ENCODE measurements at regions not wholly inside any gene's neighbourhood (a gene's known extent, or its start where the extent isn't known, plus 50 kb on each side); places are given as distances from the start of the nearest gene placed in this dataset.

DNA sequence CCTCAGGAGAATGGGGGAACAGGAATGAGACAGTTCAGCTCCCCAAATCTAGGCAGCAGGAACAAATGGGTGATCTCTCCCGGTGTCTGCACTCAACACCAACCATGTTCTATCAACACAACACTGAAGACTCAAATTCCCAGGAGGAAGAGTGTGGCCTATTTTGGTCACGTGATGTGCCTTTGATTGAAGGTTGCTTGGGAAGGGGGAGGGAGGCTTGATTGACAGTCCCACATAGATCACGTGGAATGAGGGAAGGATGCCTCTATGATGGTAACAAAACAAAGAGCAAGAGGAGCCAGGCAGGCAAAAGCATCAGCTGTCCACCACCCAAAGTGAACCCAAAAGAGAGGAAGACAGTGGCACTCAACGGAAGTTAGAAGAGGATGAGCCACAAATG, 364.8 kb downstream of the KIF16B start:
- no peak overlapping the region for H3K4me3 ChIP-seq
- no peak for DNase-seq
- H3K27me3 ChIP-seq (ENCODE audit: control insufficient read depth in 3 of 3, insufficient read depth in 3 of 3, low read length in 2 of 3), result no peaks in the 10 kb centered on the region
- TF ChIP-seq, protein P1, sequence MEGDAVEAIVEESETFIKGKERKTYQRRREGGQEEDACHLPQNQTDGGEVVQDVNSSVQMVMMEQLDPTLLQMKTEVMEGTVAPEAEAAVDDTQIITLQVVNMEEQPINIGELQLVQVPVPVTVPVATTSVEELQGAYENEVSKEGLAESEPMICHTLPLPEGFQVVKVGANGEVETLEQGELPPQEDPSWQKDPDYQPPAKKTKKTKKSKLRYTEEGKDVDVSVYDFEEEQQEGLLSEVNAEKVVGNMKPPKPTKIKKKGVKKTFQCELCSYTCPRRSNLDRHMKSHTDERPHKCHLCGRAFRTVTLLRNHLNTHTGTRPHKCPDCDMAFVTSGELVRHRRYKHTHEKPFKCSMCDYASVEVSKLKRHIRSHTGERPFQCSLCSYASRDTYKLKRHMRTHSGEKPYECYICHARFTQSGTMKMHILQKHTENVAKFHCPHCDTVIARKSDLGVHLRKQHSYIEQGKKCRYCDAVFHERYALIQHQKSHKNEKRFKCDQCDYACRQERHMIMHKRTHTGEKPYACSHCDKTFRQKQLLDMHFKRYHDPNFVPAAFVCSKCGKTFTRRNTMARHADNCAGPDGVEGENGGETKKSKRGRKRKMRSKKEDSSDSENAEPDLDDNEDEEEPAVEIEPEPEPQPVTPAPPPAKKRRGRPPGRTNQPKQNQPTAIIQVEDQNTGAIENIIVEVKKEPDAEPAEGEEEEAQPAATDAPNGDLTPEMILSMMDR (IDR thresholded peaks at IDR 0.05; ENCODE audit: control extremely low read depth, extremely low read depth), result no peak
- H3K36me3 ChIP-seq (ENCODE audit: control insufficient read depth in 4 of 4, insufficient read depth in 4 of 4, low read length in 4 of 4), result no peaks in the 10 kb centered on the region
- ATAC-seq (ENCODE audit: insufficient read depth, low FRiP score), result no peak
- H3K9me3 ChIP-seq (ENCODE audit: control insufficient read depth in 4 of 4, insufficient read depth in 3 of 4, low read length in 3 of 4), result peaks cover 0 to 3% (median 0%) of the 10 kb centered on the region in 4 donors
- H3K4me1 ChIP-seq (ENCODE audit: control insufficient read depth in 5 of 5, insufficient read depth in 5 of 5, low read length in 5 of 5), result peaks cover 0 to 10% (median 0%) of the 10 kb centered on the region in 5 donors
- H3K27ac ChIP-seq (ENCODE audit: low read depth in 1 of 2, low read length in 1 of 2), result no peak overlapping the region
- 90 to 92% methylated on average over 4 of the region's 4 CpGs for WGBS, 2 donors
- no peak overlapping the region for H3K9ac ChIP-seq (ENCODE audit: insufficient read depth in 1 of 2, low read length in 2 of 2)

DNA sequence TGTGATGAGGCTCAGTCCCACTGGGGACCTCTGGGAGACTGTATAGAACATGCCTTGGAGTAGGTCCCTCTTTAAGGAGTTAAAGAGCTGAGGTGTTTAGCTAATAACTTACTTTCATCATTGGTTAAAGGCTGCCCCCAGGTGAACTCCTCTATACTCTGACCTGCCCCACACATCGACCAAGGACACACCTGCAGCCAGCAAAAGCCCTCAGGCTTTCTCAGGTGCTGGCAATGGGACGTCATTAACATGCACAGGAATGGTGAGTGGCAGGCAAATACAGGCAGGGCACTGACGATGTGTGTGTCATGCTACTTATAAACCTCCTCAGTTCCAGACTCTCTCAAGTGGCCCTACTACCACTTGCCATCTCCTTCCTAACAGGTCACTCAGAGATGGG, 366.4 kb downstream of the KIF16B start:
- H3K9ac ChIP-seq (ENCODE audit: insufficient read depth in 1 of 2, low read length in 2 of 2), result no peak overlapping the region
- peaks cover 0 to 3% (median 0%) of the 10 kb centered on the region in 4 donors for H3K9me3 ChIP-seq (ENCODE audit: control insufficient read depth in 4 of 4, insufficient read depth in 3 of 4, low read length in 3 of 4)
- ATAC-seq (ENCODE audit: insufficient read depth, low FRiP score) (peak; percentile 36), DNase-seq (no peak)
- H3K4me3 ChIP-seq, result no peak overlapping the region
- H3K36me3 ChIP-seq (ENCODE audit: control insufficient read depth in 4 of 4, insufficient read depth in 4 of 4, low read length in 4 of 4), result no peaks in the 10 kb centered on the region
- H3K27ac ChIP-seq (ENCODE audit: low read depth in 1 of 2, low read length in 1 of 2), result no peak overlapping the region
- 58 to 74% methylated on average over 3 of the region's 3 CpGs for WGBS, 2 donors
- H3K4me1 ChIP-seq (ENCODE audit: control insufficient read depth in 5 of 5, insufficient read depth in 5 of 5, low read length in 5 of 5), result peaks cover 0 to 10% (median 0%) of the 10 kb centered on the region in 5 donors
- TF ChIP-seq, protein P1 (IDR thresholded peaks at IDR 0.05; ENCODE audit: control extremely low read depth, extremely low read depth), result no peak
- no peaks in the 10 kb centered on the region for H3K27me3 ChIP-seq (ENCODE audit: control insufficient read depth in 3 of 3, insufficient read depth in 3 of 3, low read length in 2 of 3)

DNA sequence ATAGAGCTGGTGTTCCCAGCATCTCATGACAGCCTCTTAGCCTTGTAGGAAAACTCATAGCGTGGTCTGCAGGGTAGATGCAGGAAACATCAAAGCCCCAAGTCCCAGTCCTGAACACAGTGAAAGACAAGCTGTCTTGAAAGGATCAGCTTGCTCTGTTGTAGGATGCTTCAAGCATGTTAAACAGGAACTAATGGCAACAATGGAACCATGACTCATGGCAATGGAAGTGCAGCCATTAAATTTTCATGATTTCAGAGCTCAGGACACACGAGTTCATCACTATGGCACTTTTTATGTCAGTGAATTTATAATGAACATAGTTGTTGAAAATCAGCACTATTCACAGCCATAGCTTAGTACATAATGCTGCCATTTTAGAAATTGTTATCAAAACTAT, 367.7 kb downstream of the KIF16B start:
- H3K36me3 ChIP-seq (ENCODE audit: control insufficient read depth in 4 of 4, insufficient read depth in 4 of 4, low read length in 4 of 4), result no peaks in the 10 kb centered on the region
- no peak overlapping the region for H3K27ac ChIP-seq (ENCODE audit: low read depth in 1 of 2, low read length in 1 of 2)
- H3K4me3 ChIP-seq, result no peak overlapping the region
- DNase-seq (no peak), ATAC-seq (ENCODE audit: insufficient read depth, low FRiP score) (no peak)
- no peak overlapping the region for H3K9ac ChIP-seq (ENCODE audit: insufficient read depth in 1 of 2, low read length in 2 of 2)
- TF ChIP-seq, protein P1 (IDR thresholded peaks at IDR 0.05; ENCODE audit: control extremely low read depth, extremely low read depth), result no peak
- no peaks in the 10 kb centered on the region for H3K27me3 ChIP-seq (ENCODE audit: control insufficient read depth in 3 of 3, insufficient read depth in 3 of 3, low read length in 2 of 3)
- H3K4me1 ChIP-seq (ENCODE audit: control insufficient read depth in 5 of 5, insufficient read depth in 5 of 5, low read length in 5 of 5), result peaks cover 0 to 7% (median 0%) of the 10 kb centered on the region in 5 donors
- WGBS, 2 donors, result 86 to 91% methylated on average over 2 of the region's 2 CpGs
- peaks cover 0 to 3% (median 0%) of the 10 kb centered on the region in 4 donors for H3K9me3 ChIP-seq (ENCODE audit: control insufficient read depth in 4 of 4, insufficient read depth in 3 of 4, low read length in 3 of 4)

DNA sequence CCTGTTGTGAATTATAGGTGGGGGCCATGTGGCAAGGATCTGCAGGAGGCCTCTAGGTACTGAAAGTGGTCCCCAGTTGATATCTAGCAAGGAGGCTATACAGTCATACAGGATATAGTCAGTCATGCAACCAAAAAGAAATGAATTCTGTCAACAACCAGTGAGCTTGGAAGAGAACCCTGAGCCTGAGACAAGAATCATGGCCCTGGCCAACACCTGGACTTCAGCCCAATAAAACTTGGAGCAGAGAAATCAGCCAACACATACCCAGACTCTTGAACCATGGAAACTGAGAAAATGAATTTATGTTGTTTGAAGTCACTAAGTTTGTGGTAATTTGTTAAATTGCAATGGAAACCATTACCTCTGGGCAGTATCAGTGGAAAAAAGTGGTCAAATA, 370.2 kb downstream of the KIF16B start:
- no peaks in the 10 kb centered on the region for H3K4me1 ChIP-seq (ENCODE audit: control insufficient read depth in 5 of 5, insufficient read depth in 5 of 5, low read length in 5 of 5)
- no peaks in the 10 kb centered on the region for H3K36me3 ChIP-seq (ENCODE audit: control insufficient read depth in 4 of 4, insufficient read depth in 4 of 4, low read length in 4 of 4)
- ATAC-seq (ENCODE audit: insufficient read depth, low FRiP score), result no peak
- H3K27ac ChIP-seq (ENCODE audit: low read depth in 1 of 2, low read length in 1 of 2), result no peak overlapping the region
- no peaks in the 10 kb centered on the region for H3K27me3 ChIP-seq (ENCODE audit: control insufficient read depth in 3 of 3, insufficient read depth in 3 of 3, low read length in 2 of 3)
- no peak overlapping the region for H3K4me3 ChIP-seq
- H3K9me3 ChIP-seq (ENCODE audit: control insufficient read depth in 4 of 4, insufficient read depth in 3 of 4, low read length in 3 of 4), result peaks cover 0 to 4% (median 2%) of the 10 kb centered on the region in 4 donors
- no peak overlapping the region for H3K9ac ChIP-seq (ENCODE audit: insufficient read depth in 1 of 2, low read length in 2 of 2)
- no peak for DNase-seq
- TF ChIP-seq, protein P1 (IDR thresholded peaks at IDR 0.05; ENCODE audit: control extremely low read depth, extremely low read depth), result no peak

Data from lung (tissue), 11 donors.